GM13977 (cell line): ENCODE measurements at regions not wholly inside any gene's neighbourhood (a gene's known extent, or its start where the extent isn't known, plus 50 kb on each side); places are given as distances from the start of the nearest gene placed in this dataset.

Experiments used
- DNase-seq: peaks from one replicate; pipeline ENCODE4 v3.0.0; 2012; ENCODE audit warnings: low spot score
- in situ Hi-C: fragments of 300-500 bp; cut with MboI; formaldehyde crosslinking; loops from one replicate; pipeline ENCODE4 v1.12.0; 2022; ENCODE audit warnings: low sequenced_read_pairs, low pct_unique_long_range_greater_than_20kb, mixed read lengths, inconsistent platforms; ENCODE audit not compliant: unreplicated experiment
- TF ChIP-seq, protein P1 (sequence below): IDR thresholded peaks from 2 replicates; pipeline ENCODE4 v1.5.1; 2012; ENCODE audit warnings: mild to moderate bottlenecking, control low read depth; ENCODE audit not compliant: insufficient read depth; ENCODE audit errors: extremely low read depth, missing control alignments

DNA sequence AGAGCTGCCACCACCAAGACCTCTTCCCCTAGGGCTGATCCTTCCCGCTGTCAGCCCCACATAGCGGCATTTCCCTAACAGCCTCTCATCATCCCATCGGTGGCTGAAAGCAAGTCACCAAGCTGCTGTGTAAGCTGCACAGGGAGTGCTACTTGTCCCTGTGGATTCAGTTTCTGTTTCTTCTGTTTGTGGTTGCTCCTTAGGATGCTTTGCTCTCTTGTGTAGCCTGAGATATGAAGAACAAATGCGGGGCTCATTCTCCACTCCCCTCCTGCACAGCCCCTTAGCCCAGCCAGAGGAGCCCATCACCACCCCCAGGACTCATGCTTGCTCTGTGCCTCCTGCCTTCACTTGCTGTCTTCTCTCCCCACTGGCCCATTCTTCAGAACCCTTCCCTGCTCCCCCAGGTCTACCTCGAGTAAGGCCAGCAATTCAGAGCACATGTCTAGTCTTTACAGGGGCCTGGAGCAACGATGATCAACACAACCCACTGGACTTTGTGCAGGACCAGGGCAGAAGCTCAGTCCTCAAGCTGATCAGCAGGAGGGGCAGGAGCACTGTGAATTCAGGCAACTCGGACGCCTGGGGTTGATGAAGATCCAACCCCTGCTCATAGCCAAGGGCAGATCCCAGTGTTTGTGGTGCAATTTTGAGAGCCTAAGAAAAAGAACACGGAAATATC lies 82.6 kb upstream of the GALNT2 start:
- TF ChIP-seq, protein P1, sequence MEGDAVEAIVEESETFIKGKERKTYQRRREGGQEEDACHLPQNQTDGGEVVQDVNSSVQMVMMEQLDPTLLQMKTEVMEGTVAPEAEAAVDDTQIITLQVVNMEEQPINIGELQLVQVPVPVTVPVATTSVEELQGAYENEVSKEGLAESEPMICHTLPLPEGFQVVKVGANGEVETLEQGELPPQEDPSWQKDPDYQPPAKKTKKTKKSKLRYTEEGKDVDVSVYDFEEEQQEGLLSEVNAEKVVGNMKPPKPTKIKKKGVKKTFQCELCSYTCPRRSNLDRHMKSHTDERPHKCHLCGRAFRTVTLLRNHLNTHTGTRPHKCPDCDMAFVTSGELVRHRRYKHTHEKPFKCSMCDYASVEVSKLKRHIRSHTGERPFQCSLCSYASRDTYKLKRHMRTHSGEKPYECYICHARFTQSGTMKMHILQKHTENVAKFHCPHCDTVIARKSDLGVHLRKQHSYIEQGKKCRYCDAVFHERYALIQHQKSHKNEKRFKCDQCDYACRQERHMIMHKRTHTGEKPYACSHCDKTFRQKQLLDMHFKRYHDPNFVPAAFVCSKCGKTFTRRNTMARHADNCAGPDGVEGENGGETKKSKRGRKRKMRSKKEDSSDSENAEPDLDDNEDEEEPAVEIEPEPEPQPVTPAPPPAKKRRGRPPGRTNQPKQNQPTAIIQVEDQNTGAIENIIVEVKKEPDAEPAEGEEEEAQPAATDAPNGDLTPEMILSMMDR = no peak
- no peak for DNase-seq
- in situ Hi-C loops = no loop called here

DNA sequence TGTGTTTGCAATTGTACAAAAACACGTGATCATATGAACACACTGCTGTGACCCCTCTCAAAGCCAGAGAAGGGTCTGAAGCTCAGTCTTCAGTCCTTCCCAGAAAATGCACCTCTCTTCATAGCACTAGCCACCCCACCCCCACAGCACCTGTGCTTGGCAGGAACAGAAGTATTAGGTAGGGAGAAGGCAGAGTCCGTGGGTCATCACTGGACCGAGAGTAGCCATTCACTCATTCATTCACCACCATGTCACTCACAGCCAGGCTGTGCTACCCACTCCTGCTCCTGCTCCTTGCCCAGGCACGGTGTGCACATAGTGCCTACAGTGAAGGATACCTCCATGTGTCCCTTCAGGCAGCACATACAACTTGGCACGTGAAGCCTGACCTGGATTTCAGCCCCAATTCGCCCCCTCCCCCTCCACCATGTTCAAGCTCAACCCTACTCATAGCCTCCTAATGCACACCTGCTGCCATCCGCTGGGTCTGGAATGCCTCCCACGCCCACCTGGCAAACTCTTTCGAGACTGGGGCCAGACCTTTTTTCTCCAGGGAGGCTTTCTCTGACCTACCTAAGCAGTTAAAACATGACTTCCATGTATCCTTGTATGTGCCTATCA lies 81.9 kb upstream of the GALNT2 start:
- no peak for DNase-seq
- in situ Hi-C loops = no loop called here
- TF ChIP-seq, protein P1 = no peak

DNA sequence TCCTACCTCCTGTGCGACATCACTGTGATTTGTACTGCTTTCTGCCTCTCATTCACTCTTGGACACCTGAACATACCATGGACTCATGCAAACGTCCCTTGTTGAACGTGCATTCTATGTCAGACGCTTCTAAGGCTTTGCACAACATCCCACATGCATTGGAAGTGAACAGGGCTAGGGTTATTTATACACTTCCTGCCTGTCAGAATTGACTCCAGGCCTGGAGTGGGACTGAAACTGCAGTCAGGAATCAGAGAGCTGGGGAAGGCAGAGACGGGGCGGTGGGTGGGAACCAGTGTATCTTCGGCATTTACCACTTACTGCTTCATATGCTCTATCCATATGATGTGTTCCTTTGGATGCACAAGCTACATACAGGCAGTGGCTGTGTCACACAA lies 81.4 kb upstream of the GALNT2 start:
- no peak for DNase-seq
- TF ChIP-seq, protein P1 = no peak
- in situ Hi-C loops = no loop called here

DNA sequence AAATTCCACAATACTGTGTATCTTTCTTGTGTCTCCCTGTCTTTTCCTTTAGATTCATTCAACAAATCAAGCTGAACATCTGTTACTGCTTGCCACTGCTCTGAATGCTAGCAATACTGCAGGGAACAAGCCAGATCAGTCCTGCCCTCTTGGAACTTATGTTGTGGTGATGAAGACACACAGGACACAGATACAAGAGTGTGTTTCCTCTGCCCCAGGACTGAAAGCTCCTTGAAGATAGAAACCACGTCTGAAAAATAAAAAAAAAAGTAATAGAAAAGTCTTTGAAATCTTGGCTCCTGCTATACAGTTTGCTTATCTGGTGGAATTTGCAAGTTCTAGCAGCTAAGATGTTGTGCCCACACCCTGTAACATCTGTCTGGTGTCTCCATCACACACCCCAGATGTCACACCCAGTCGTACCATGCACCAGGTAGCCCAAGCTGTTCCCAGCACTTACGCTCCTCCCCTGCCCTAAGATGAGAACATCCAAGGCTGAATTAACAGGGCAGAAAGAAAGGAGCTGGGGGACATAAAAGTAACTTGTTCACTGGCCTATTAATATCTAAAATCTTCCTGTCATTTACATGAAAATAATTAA lies 80.2 kb upstream of the GALNT2 start:
- DNase-seq = no peak
- TF ChIP-seq, protein P1 = no peak
- in situ Hi-C loops = no loop called here

DNA sequence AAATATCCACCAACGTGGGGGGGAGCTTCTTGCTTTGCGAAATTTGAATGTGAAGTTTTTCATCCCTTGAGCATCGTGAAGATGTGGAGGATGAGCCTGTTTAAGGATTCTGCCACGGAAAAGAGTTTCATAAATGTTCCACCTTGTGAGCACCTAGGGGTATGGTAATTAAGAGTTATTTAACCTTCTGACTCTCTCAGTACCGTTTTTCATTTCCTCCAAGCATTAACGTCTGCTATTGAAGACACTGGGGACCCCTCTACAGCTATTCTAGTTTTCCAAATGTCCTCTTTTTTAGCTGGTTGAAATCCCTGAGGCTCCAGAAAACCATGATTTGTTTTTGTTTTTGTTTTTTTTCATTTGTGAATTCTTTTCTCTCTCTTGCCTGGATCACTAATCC lies 79.1 kb upstream of the GALNT2 start:
- in situ Hi-C loops = no loop called here
- no peak for DNase-seq
- TF ChIP-seq, protein P1 = no peak

DNA sequence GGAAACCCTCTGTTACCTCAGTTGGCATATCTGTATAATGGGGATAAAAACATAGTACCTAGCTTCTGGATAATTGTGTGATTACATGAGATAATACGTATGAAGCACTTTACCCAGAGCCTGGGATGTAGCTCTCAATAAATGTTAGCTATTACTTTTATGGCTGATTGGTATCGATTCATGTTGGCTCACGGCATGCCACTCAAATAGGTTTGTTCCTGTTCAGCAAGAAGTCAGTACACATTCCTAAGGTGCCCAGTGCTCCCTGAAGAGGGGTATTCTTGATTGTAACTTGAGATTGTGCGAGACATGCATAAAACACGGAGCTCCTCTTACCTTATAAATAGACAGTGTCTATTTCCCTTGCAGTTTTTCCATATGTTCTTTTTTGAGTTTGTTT lies 78.5 kb upstream of the GALNT2 start:
- TF ChIP-seq, protein P1 = no peak
- no peak for DNase-seq
- in situ Hi-C loops = no loop called here
